ENCODE measurements at regions not wholly inside any gene's neighbourhood (a gene's known extent, or its start where the extent isn't known, plus 50 kb on each side); places are given as distances from the start of the nearest gene placed in this dataset.

- Histone ChIP-seq H3K9me3 (ENCODE audit: low read length) (no peaks in the 10 kb centered on the region), H3K27me3 (ENCODE audit: insufficient read depth, low read depth, low read length) (no peaks in the 10 kb centered on the region), H4K20me1 (ENCODE audit: insufficient read depth) (no peaks in the 10 kb centered on the region), H3K4me2 (ENCODE audit: low read length) (no peak overlapping the region), H3K4me3 (ENCODE audit: low read length) (no peak overlapping the region), H3K36me3 (ENCODE audit: insufficient read depth, low read length) (no peaks in the 10 kb centered on the region), H3K27ac (ENCODE audit: low read length) (no peak overlapping the region), H3K9ac (ENCODE audit: low read length) (no peak overlapping the region), H3K9me2 (ENCODE audit: insufficient read depth, low read length) (no peaks in the 10 kb centered on the region), H3K79me2 (replicated peaks; ENCODE audit: insufficient read depth, low read length) (no peaks in the 10 kb centered on the region), H3F3A (ENCODE audit: insufficient read depth, low read length, poor library complexity, severe bottlenecking) (no peaks in the 10 kb centered on the region), H2AFZ (ENCODE audit: low read depth, low read length) (no peak overlapping the region)
- TF ChIP-seq TAF1 (IDR thresholded peaks at IDR 0.05; ENCODE audit: low read depth) (no peak), MXI1 (conservative IDR thresholded peaks at IDR 0.05; ENCODE audit: poor library complexity, severe bottlenecking) (no peak), EP300 (conservative IDR thresholded peaks at IDR 0.05; ENCODE audit: poor library complexity, severe bottlenecking) (no peak), EZH2 (IDR thresholded peaks at IDR 0.05; ENCODE audit: borderline replicate concordance, insufficient read depth, low read length, poor library complexity, severe bottlenecking) (no peak), REST (IDR thresholded peaks at IDR 0.05; ENCODE audit: borderline replicate concordance) (no peak), POLR2AphosphoS5 (IDR thresholded peaks at IDR 0.05) (no peak), SMC3 (conservative IDR thresholded peaks at IDR 0.05; ENCODE audit: poor library complexity) (peak; percentile 53), RAD21 (conservative IDR thresholded peaks at IDR 0.05) (peak; percentile 59), CTCF (IDR thresholded peaks at IDR 0.05; ENCODE audit: poor library complexity, severe bottlenecking) (peak; percentile 58)
Measured at GRCh38 chr6:163956571-163957407, 542.3 kb downstream of the QKI start.

DNA sequence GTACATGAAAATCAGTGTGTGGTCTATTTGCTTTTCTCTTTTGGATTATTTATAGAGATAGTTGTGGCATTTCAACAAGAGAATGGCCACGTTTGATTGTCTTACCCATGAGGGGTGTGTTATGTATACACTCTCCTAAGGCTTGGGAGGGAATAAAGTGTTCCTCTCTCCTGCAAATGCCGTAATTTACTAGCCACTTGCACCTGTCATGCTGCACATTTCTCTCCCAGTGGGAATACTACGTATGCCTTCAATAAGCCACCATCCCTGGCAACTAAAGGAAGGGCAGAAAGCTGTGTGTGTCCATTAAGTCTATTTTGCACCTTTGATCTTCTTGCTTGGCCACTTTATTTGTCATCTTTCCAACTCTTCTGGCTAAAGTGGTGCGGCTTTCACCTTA is 541.2 kb downstream of the QKI start:
- no peaks in the 10 kb centered on the region for H4K20me1 ChIP-seq (ENCODE audit: insufficient read depth)
- no peak for TF ChIP-seq EZH2 (IDR thresholded peaks at IDR 0.05; ENCODE audit: borderline replicate concordance, insufficient read depth, low read length, poor library complexity, severe bottlenecking)
- peak; percentile 90 for TF ChIP-seq REST (IDR thresholded peaks at IDR 0.05; ENCODE audit: borderline replicate concordance)
- TF ChIP-seq POLR2AphosphoS5 (IDR thresholded peaks at IDR 0.05), result peak; percentile 53
- TF ChIP-seq EP300 (conservative IDR thresholded peaks at IDR 0.05; ENCODE audit: poor library complexity, severe bottlenecking), result peak; percentile 42
- no peak overlapping the region for H2AFZ ChIP-seq (ENCODE audit: low read depth, low read length)
- H3F3A ChIP-seq (ENCODE audit: insufficient read depth, low read length, poor library complexity, severe bottlenecking), result no peaks in the 10 kb centered on the region
- no peak overlapping the region for H3K4me3 ChIP-seq (ENCODE audit: low read length)
- no peaks in the 10 kb centered on the region for H3K9me3 ChIP-seq (ENCODE audit: low read length)
- no peaks in the 10 kb centered on the region for H3K9me2 ChIP-seq (ENCODE audit: insufficient read depth, low read length)
- H3K79me2 ChIP-seq (replicated peaks; ENCODE audit: insufficient read depth, low read length), result no peaks in the 10 kb centered on the region
- H3K36me3 ChIP-seq (ENCODE audit: insufficient read depth, low read length), result no peaks in the 10 kb centered on the region
- H3K27ac ChIP-seq (ENCODE audit: low read length), result no peak overlapping the region
- H3K27me3 ChIP-seq (ENCODE audit: insufficient read depth, low read depth, low read length), result no peaks in the 10 kb centered on the region
- no peak overlapping the region for H3K4me2 ChIP-seq (ENCODE audit: low read length)
- no peak overlapping the region for H3K9ac ChIP-seq (ENCODE audit: low read length)

Data from neural cell (in vitro differentiated cells).